RWPE2 (cell line): ENCODE measurements at regions not wholly inside any gene's neighbourhood (a gene's known extent, or its start where the extent isn't known, plus 50 kb on each side); places are given as distances from the start of the nearest gene placed in this dataset.
"Not testable (repeated sequence)": the region's sequence is repeated elsewhere in the genome, so short reads cannot be mapped to it uniquely, and the experiment has no call there.

Experiments used
- ATAC-seq: fragments of 200-7000 bp; cut with Tn5 transposase; 3 replicates; pipeline ENCODE4 v1.9.1; 2021; ENCODE audit warnings: low read depth
- DNase-seq: peaks from one replicate; pipeline ENCODE4 v3.0.0-alpha.2; 2020; ENCODE audit warnings: low spot score
- H3K27ac ChIP-seq: fragments of 450-650 bp; 2 replicates; pipeline ENCODE4 v1.5.1; 2017; ENCODE audit warnings: mild to moderate bottlenecking; ENCODE audit not compliant: poor library complexity, severe bottlenecking
- H3K27me3 ChIP-seq: fragments of 250-450 bp; sonication (Bioruptor Pico); 2 replicates; pipeline ENCODE4 v1.5.1; 2021; ENCODE audit warnings: mild to moderate bottlenecking, moderate library complexity; ENCODE audit not compliant: insufficient read depth, poor library complexity, severe bottlenecking
- H3K36me3 ChIP-seq: fragments of 250-450 bp; sonication (Bioruptor Pico); 2 replicates; pipeline ENCODE4 v1.5.1; 2020; ENCODE audit warnings: low read depth, mild to moderate bottlenecking, moderate library complexity
- H3K4me1 ChIP-seq: fragments of 250-450 bp; sonication (Bioruptor Pico); 2 replicates; pipeline ENCODE4 v1.5.1; 2021; ENCODE audit warnings: mild to moderate bottlenecking, moderate library complexity; ENCODE audit not compliant: insufficient read depth, poor library complexity, severe bottlenecking
- H3K4me3 ChIP-seq: fragments of 250-450 bp; sonication (Bioruptor Pico); 2 replicates; pipeline ENCODE4 v1.5.1; 2021; ENCODE audit warnings: mild to moderate bottlenecking, moderate library complexity; ENCODE audit not compliant: severe bottlenecking
- H3K9me3 ChIP-seq: fragments of 250-450 bp; sonication (Bioruptor Pico); 2 replicates; pipeline ENCODE4 v1.5.1; 2021; ENCODE audit warnings: mild to moderate bottlenecking, moderate library complexity; ENCODE audit not compliant: severe bottlenecking
- CTCF ChIP-seq: fragments of 450-650 bp; IDR thresholded peaks from one replicate; pipeline ENCODE4 v1.5.1; 2017; ENCODE audit warnings: mild to moderate bottlenecking, moderate library complexity; ENCODE audit not compliant: poor library complexity, severe bottlenecking

GRCh38 chr3:137572931-137573330, 191.2 kb upstream of the SOX14 start:
- no peaks in the 10 kb centered on the region for H3K9me3 ChIP-seq
- no peaks in the 10 kb centered on the region for H3K36me3 ChIP-seq
- H3K4me3 ChIP-seq, result no peak overlapping the region
- TF ChIP-seq CTCF, result no peak
- H3K27ac ChIP-seq, result no peak overlapping the region
- H3K4me1 ChIP-seq, result no peaks in the 10 kb centered on the region
- peaks cover 3% of the 10 kb centered on the region for H3K27me3 ChIP-seq
- no peak for ATAC-seq
- no peak for DNase-seq

- DNase-seq (no peak), ATAC-seq (no peak)
- Histone ChIP-seq H3K9me3 (no peaks in the 10 kb centered on the region), H3K4me1 (no peaks in the 10 kb centered on the region), H3K27ac (no peak overlapping the region), H3K36me3 (no peaks in the 10 kb centered on the region), H3K27me3 (no peaks in the 10 kb centered on the region), H3K4me3 (no peak overlapping the region)
- TF ChIP-seq CTCF, result no peak
Observed at GRCh38 chr3:137582484-137582883, 181.6 kb upstream of the SOX14 start.

- no peak overlapping the region for H3K27ac ChIP-seq
- no peaks in the 10 kb centered on the region for H3K4me1 ChIP-seq
- no peak for DNase-seq
- H3K4me3 ChIP-seq, result no peak overlapping the region
- no peak for TF ChIP-seq CTCF
- H3K27me3 ChIP-seq, result no peaks in the 10 kb centered on the region
- H3K36me3 ChIP-seq, result no peaks in the 10 kb centered on the region
- H3K9me3 ChIP-seq, result no peaks in the 10 kb centered on the region
- ATAC-seq, result no peak
Observed at GRCh38 chr3:137583256-137583655, 180.9 kb upstream of the SOX14 start.

- Histone ChIP-seq H3K27me3 (no peaks in the 10 kb centered on the region), H3K9me3 (no peaks in the 10 kb centered on the region), H3K4me3 (no peak overlapping the region), H3K27ac (no peak overlapping the region), H3K36me3 (no peaks in the 10 kb centered on the region), H3K4me1 (no peaks in the 10 kb centered on the region)
- no peak for ATAC-seq
- no peak for DNase-seq
- no peak for TF ChIP-seq CTCF
Observed at GRCh38 chr3:137588871-137589270, 175.2 kb upstream of the SOX14 start.

GRCh38 chr3:137595415-137595814, 168.7 kb upstream of the SOX14 start:
- not testable (repeated sequence) for H3K27ac ChIP-seq, H3K4me3 ChIP-seq, H3K27me3 ChIP-seq, ATAC-seq, H3K9me3 ChIP-seq, H3K4me1 ChIP-seq, DNase-seq, H3K36me3 ChIP-seq
